Neural progenitor cell (in vitro differentiated cells): ENCODE measurements at regions not wholly inside any gene's neighbourhood (a gene's known extent, or its start where the extent isn't known, plus 50 kb on each side); places are given as distances from the start of the nearest gene placed in this dataset.

Experiments
- CTCF ChIP-seq: fragments of 200-600 bp; sonication (generic); IDR thresholded peaks from 2 replicates; pipeline ENCODE4 v1.5.1; 2017; ENCODE audit warnings: antibody characterized with exemption, mild to moderate bottlenecking
- EZH2 ChIP-seq: fragments of 200-600 bp; sonication (generic); IDR thresholded peaks from 2 replicates; pipeline ENCODE4 v1.6.1; 2017; ENCODE audit warnings: antibody characterized with exemption, mild to moderate bottlenecking, moderate library complexity

GRCh38 chr9:87425202-87425601 is 72.5 kb upstream of the DAPK1 start:
- no peak for TF ChIP-seq CTCF
- no peak for TF ChIP-seq EZH2
